HG03439 (cell line): ENCODE measurements at regions not wholly inside any gene's neighbourhood (a gene's known extent, or its start where the extent isn't known, plus 50 kb on each side); places are given as distances from the start of the nearest gene placed in this dataset.
"Not testable (repeated sequence)": the region's sequence is repeated elsewhere in the genome, so short reads cannot be mapped to it uniquely, and the experiment has no call there.

Experiments used
- ATAC-seq: cut with Tn5 transposase; IDR thresholded peaks from one replicate; pipeline ENCODE4 v1.9.1; 2021; ENCODE audit warnings: mild to moderate bottlenecking, moderate library complexity; ENCODE audit not compliant: unreplicated experiment

- no peak for ATAC-seq
Observed at GRCh38 chr6:144746902-144747469, 461.9 kb downstream of the UTRN start.

- no peak for ATAC-seq
Observed at GRCh38 chr6:144749263-144749662, 464.1 kb downstream of the UTRN start.

GRCh38 chr6:144753023-144753705, 468.0 kb downstream of the UTRN start:
- peak; percentile 94 for ATAC-seq

- no peak for ATAC-seq
Observed at GRCh38 chr6:144756469-144756868, 471.3 kb downstream of the UTRN start.

GRCh38 chr6:144757299-144757698, 472.2 kb downstream of the UTRN start:
- ATAC-seq = no peak

GRCh38 chr6:144757730-144758129, 472.6 kb downstream of the UTRN start:
- no peak for ATAC-seq

GRCh38 chr6:144758602-144759001, 473.5 kb downstream of the UTRN start:
- ATAC-seq = no peak

GRCh38 chr6:144762469-144762868, 477.3 kb downstream of the UTRN start:
- no peak for ATAC-seq

- no peak for ATAC-seq
Observed at GRCh38 chr6:144767051-144767450, 481.9 kb downstream of the UTRN start.

GRCh38 chr6:144768551-144769075, 483.5 kb downstream of the UTRN start:
- ATAC-seq = no peak

GRCh38 chr6:144769142-144769541, 484.0 kb downstream of the UTRN start:
- no peak for ATAC-seq

GRCh38 chr6:144776031-144776819, 491.1 kb downstream of the UTRN start:
- ATAC-seq = no peak

GRCh38 chr6:144777249-144777648, 492.1 kb downstream of the UTRN start:
- ATAC-seq = no peak

GRCh38 chr6:144778056-144778455, 492.9 kb downstream of the UTRN start:
- no peak for ATAC-seq

GRCh38 chr6:144778773-144779492, 493.8 kb downstream of the UTRN start:
- no peak for ATAC-seq

- no peak for ATAC-seq
Observed at GRCh38 chr6:144781836-144782235, 496.7 kb downstream of the UTRN start.

GRCh38 chr6:144782634-144783033, 497.5 kb downstream of the UTRN start:
- ATAC-seq = no peak

- ATAC-seq = no peak
Observed at GRCh38 chr6:144785056-144785455, 499.9 kb downstream of the UTRN start.

- no peak for ATAC-seq
Observed at GRCh38 chr6:144786825-144787224, 501.7 kb downstream of the UTRN start.

GRCh38 chr6:144793744-144794143, 508.6 kb downstream of the UTRN start:
- no peak for ATAC-seq

GRCh38 chr6:144795022-144795421, 509.9 kb downstream of the UTRN start:
- ATAC-seq = not testable (repeated sequence)
